Nucleus accumbens (tissue), 56 donors: ENCODE measurements at regions not wholly inside any gene's neighbourhood (a gene's known extent, or its start where the extent isn't known, plus 50 kb on each side); places are given as distances from the start of the nearest gene placed in this dataset.

ENCODE experiments used
- DNase-seq, 56 donors: peaks; one replicate each; lab custom pipeline; 2025; lab: John Stamatoyannopoulos, UW

DNA sequence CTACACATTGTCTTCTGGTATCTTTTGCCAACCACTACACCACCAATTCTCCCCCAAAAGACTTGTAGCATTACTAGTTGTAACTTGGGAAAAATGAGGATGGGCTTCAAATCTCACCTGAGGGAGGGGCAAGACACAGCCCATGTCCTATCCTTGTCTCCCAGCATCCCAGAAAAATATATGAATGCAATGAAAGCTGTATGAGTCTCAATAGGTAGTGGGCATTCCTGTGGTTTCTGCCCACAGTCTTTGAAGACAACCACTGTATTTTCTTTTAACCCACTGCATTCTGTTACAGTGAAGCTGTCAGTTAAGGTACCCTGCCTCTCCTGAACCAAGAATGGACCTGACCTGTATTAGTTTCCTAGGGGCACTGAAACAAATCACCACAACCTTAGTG lies 336.2 kb upstream of the TMPO start:
- DNase-seq = no peak

DNA sequence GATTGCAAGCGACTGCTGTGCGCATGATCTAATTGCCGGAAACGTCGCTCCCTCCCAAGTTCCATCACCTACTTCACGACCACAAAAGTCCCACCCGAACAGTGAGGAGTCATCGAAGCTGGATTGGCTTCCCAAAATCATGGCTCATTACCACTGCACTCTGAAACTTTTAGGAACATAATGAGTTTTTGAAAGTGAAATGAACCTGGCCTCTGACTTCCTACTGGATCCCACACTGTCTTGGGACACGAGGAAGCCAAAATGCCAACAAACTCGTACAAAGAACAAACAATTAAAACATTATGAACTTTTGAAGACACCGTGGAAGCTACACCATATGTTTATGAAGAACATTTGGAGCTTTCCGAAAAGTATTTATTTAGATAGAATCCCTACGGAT lies 334.8 kb upstream of the TMPO start:
- no peak for DNase-seq

DNA sequence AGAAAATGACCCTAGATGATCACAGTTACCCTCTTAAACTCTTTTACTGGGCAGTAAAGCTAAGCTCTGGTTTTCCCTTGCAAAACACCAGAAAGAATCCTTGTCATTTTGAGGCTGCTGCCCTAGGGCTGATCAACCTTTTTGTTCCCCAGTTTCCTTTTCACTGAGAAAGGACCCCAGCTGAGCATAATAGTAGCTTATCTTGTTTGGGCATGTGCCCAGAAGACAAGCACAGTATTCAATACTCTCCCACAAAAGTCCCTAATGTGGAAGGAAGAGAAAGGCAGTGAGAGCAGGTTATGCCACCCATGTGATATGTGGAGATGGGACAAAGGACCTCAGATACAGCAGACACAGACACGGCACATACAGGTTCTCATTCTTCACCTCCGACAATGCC lies 332.6 kb upstream of the TMPO start:
- no peak for DNase-seq

DNA sequence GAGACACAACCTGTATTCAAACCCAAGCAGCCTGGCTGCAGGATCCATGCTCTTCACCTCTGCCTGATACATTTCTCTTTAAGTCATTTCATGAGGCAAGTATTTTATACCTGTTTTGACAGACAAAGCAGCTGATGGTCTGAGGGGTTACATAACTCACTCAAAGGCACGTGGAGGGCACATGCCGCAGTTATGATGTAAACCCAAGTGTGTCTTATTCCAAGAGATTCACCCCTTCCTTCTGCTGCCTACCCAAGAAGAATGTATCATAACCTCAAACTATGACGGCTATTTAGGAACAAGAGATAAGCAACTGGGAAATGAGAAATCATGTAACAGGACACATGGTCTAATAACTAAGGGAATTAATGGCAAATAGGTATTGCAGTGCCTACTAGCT lies 329.8 kb upstream of the TMPO start:
- no peak for DNase-seq

DNA sequence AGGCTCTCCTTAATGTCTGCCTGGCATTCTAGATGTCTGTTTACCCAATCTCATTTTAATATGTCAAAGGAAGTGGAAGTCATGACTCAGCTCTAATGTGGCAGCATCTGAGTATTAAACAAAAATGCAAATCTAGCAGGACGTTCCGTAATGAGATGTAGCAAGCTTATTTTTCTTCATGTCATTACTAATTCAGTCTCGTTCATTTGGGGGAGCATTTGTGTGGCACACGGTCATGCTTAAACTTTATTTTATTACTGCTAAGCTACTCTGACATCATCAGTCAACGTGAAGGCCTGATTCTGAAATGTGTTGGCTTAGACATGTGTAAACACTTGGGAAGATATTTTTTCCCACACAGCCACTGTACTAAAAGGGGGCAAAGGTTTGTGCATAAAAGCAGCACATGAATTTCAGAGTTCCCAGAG lies 326.7 kb upstream of the TMPO start:
- DNase-seq = no peak

DNA sequence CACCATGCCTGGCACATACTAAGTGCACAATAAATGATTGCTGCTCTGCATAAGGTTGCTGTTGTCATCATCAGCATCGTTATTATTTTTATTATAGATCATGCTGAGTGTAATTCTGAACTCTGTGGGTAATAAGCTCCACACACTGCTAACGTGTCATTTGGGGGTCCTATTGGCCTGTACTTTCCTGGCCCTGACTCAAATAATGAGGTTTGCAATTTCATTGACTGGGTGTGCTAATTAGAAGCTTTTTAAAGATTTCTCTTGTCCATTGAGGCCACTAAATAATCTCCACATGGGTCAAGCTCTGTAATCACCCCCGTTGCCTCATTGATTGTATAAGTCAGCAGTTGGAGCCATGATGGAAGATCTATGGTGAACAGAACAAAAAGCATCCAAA lies 320.8 kb upstream of the TMPO start:
- DNase-seq = no peak

DNA sequence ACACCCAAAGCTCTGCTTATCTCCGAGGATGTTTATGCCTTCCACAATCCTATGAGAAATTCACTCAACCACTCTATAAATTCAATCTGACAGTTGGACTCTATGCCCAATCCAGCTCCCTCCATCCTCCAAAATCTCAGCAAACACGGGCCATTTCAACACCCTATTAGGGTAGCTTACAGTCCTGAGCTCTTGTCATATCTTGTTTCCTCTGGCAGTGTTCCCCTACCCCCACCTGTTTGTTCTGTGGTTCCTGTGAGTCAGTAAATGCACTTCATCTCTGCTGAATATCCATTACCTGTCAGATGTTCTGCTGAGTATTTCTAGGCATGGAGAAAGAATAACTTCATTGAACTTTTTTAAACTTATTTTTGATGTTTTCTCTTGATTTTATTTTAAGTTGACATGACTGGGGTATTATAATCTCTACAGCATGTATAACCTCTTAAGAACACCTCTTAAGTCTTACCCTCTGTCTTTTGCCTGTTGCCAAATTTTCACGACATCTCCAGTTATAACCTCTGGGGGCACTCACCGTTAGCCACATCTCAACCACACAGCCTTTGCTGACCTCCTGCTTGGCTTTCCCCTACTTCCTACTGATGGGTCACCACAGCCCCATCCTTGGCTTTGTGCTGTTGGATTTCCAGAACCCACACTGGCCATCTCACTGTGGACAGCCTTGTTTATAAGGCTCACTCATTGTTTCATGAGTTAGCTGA lies 317.0 kb upstream of the TMPO start:
- no peak for DNase-seq

DNA sequence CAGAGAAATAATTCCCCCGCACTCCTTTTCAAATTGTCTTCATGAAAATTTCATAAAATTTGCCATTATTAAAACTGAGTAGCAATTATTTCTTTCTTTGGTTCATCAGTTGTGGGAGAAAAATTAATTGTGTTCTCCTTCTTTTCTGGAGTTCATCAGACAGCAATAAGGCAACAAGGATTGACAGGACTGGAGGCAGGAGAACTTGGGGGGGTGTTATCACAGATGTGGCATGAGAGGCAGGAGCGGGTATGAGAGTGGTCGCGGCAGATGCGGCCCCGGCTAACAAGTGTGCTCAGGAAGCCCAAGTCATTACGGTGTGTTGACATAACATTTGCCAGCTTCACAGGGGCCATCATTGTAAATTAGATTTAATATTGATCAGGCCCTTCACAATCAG lies 306.6 kb upstream of the TMPO start:
- DNase-seq = no peak

DNA sequence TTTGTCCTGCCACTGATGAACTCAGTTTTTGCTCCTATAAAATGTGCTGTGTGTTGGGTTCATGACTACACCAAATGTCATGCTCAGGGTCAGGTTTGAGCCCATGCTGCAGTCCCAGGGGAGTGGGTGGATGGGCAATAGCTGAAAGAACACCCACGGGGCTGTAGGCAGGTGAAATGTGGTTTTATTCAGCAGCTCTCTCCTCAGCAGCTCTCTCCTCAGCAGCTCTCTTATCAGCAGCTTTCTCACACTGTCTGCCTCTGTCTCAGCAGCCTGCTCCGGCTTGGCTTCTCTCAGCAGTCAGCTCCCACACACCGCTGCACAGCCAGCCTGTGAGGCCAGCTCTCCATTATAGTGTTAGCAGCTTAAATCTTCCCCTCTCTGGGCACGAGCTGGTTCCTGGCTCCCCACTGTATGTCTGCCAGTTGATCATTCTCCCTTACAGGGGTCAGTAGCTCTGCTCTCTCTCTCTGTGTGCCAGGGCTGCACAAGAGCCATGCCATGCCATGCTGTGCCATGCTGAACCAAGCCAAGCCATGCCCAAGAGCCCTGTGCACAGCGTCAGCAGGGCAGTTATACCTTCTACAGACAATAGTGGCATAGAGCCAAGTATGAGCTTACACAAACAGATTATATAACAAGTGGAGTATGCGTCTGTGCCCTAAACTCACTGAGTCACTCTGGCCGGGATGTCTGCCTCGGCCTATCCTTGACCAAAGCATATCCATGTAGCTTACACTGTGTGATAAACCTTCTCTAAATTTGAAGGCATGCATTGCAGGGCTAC lies 303.3 kb upstream of the TMPO start:
- peak in 1 of 56 donors; percentile 0 for DNase-seq

DNA sequence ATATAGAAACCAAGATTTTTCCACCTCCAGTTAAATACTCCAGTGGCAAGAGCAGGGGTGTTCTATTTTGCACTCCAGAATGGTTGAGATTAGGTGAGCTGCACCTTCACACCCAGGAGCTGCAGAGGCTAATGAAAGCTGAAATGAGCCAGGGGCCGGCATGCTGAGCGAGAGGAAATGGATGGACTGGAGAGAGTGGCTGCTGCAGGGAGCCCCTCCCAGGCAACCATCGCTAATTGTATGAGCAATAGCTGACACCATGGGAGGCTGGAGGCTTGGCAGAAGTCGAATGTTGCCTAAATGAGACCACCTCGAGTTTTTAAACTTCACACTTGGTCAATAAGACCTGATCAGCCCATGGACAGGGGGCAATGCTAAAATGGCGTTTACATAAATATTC lies 301.8 kb upstream of the TMPO start:
- DNase-seq = no peak

DNA sequence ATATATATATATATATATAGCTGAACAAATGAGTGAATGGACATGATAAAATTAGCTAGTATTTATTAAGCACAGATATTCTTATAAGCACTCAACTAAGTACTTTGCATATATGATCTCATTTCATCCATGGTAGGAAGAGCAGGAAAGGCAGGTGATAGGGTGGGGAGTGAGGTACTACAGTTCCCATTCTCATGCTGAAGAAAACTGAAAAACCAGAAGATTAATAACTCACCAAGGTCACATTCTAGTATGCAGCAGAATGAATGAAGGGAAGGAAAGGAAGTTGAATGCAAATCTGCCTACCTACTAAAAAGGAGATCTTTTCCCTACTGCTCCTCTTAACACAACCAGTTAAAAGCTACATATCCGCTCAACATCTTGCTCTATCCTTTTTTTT lies 298.1 kb upstream of the TMPO start:
- no peak for DNase-seq

DNA sequence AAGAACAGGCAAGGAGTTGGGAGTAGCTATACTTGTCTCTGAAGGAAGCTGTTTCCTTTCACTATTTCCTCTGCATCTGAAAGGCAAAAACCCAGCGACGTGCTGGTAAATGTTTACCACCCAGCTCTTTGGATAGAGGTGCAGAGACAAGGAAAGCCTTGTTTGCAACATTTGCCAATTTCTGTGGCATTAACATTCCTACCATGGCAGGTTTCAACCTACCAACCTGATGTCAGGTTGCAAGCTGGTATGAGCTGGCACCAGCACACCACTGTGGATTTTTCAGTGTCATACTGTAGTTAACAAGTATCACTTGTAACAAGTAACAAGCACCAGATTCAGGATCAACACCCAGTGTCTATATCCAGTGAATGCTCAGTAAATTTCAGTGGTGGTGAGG lies 294.8 kb upstream of the TMPO start:
- no peak for DNase-seq

DNA sequence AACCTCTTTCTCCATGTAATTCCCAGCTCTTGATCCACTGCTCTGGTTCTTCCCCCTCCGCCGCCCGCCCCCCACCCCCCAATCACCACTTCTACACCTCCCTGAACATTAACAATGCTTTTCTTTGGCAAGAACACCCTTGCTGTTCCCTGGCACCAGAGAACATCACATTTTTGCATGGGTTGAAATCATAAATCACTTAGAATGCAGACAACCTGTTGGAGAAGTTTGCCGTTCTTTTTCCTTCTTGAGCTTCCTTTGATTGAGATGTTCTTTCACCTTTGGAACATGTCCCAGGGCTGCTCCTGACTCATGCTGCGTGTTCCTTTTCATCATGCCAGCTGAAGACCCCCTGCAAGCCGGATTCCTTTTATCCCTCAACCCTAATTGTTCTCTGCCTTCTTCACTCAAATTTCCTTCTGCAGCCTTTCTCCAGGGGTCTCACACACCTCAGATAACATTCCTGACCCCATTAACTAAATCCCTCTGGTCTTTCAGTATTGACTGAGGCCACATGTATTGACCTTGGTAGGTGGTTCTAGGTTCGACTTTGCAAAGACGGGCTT lies 294.1 kb upstream of the TMPO start:
- DNase-seq = no peak

DNA sequence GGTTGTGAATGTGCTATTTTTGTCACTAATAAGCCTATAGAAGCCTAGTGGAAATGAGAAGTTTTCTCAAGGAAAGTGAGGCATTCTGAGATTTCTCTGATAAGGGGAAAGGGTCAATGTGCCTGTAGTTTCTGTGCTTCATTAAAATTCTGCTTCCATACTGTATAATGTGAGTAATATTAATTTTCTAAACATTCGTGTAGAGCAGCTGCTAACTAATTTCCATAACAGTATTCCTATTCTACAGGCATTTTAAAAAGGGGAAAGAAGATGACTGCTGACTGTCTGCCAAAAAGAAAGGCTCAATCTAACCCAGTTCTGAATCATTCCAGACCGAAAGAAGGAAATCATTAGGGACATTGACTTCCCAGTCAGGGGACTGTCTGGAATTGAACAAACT lies 293.3 kb upstream of the TMPO start:
- DNase-seq = no peak

DNA sequence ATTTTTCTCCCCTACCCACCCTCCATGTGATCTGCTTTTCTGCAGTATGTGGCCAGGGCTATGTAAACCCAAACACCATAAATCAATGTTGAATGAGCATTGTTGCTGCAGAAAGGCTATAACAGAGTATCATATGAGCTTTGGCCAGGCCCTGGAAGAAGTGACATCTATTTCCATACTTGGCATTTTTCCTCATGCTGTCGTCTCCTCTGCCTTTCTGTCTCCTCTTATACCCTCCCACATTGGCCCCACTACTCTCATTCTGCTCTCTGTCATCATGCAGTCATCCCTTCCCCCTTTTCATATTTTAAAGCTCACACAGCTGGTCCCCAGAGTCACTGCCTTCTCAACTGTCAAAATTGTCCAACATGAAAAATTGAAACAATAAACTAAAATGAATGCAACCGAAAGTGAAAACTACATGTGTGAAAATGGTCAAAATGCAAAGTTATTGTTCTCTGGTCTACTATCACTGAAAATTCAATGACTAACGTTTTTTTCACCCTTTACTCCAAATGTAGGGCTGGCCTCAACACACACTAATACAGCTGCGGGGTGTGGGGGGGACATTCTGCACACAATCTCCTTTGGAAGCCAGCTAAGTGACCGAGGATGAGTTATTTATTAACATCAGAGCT lies 290.7 kb upstream of the TMPO start:
- no peak for DNase-seq

DNA sequence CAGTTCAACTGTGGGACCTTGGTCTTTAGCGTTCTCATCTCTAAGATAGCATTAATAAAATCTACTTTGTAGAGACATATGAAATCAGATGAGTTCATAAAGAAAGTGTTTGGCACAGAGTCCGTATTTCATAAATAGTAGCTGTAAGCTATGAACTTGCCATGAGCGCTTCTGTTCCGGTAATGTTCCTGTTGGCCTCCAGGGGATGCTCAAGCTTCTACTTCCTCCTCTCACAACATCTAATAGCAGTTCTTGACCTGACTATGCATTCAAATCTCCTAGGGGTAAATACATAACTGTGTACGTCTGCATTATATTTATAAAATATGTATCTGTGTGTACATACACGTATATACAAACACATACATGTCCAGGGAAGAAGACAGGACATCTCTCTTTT lies 288.2 kb upstream of the TMPO start:
- DNase-seq = no peak

DNA sequence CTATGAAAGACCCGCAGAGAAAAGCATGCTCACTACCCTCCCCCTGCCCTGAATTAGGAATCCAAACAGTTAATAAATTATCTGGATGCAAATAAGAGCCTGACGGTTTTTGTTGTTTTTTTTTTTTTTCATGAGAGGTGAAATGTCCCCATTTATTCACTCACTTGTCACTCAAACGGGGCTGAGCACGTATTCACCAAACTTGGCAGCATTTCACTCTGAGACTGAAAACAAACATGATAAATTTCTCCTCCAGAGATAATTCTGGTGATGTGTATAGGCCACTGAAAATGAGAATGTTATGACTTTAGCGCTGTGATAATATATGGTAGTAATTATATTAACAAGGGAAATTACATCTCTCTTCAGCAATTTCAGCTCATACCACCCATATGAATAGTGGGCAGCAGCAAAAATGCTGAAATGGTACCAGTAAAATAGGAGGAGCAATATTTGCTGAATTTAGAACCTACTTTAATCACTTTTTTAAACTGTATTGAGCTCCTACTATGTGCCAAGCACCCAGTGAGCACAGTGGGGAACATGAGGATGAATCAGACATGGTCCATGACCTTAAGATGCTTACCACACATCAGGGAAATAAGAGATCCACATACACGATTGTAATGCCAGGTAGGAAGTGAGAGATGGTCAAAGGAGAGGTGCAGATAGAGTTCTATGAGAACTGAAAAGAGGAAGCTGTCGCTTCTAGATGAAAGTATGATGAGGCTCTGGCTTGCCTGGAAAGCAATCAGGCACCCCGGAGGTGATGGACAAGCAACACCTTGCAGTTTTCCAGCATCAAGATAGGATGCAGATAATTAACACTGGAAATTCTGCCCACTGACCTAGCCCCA lies 286.5 kb upstream of the TMPO start:
- DNase-seq = no peak

DNA sequence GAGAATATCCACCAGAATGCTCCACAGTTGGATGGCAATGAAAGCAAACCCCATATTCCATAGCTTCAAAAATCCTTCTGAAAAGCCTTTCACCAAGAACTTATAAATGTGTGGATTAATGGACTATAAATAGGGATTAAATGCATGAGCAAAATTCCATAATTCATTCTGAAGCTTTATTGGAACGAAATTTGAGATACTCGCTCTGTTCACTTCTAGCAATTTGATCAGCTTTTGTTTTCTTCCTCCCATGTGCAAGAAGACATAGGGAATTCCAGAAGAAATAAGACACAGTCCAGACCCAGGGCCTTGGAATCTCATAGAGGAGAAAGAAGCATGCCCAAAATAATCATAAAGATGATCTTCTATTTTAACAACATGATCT lies 285.9 kb upstream of the TMPO start:
- DNase-seq = no peak

DNA sequence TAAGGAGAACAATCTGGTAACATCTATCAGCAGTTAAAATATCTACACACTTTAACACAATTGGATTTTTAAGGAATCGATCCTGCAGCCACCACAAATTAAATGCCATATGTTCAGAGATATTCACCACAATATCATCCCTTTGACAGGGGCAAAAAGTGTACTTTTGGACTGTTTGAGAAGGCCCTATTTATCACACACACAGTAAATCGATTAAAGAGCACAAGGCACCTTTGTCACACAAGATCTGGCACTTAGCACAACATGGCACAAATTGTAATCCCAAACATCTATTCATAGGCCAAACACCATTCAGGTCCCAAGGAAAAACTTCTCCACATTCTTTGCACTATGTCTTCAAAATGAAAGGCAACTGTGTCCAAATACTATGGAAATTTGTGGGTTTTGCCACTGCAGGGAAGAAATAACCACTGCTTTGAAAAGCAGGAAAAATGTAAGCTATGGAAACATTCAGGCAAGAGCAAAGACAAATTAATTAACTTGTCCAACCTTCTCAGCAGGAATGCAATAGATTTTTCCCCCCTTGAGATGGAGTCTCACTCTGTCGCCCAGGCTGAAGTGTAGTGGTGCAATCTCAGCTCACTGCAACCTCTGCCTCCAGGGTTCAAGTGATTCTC lies 282.5 kb upstream of the TMPO start:
- DNase-seq = no peak

DNA sequence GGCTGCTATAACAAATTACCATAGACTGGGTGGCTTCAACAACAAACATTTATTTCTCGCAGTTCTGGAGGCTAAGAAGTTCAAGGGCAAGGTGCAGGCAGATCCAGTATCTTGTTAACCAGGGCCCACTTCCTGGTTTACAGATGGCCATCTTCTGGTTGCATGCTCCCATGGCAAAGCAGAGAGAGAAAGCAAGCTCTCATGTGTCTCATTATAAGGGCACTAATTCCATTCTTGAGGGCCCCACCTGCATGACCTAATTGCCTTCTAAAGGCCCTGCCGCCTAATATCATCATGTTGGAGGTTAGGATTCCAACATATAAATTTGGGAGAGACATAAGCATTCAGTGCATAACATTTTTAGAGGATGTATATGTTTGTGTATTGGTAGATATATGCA lies 280.1 kb upstream of the TMPO start:
- DNase-seq = no peak
